Keratinocyte (primary cell): ENCODE measurements at regions not wholly inside any gene's neighbourhood (a gene's known extent, or its start where the extent isn't known, plus 50 kb on each side); places are given as distances from the start of the nearest gene placed in this dataset.

Experiments used
- DNase-seq: peaks from one replicate; pipeline ENCODE4 v3.0.0-alpha.2; 2011; ENCODE audit warnings: low read depth, missing footprints, low spot score
- FAIRE-seq: peaks from 2 replicates; lab custom pipeline; 2011; peaks lifted over from hg19 to GRCh38; lab: Jason Lieb, UNC
- H2AFZ ChIP-seq: 2 replicates; pipeline ENCODE4 v1.6.0; 2012; ENCODE audit warnings: low read length, control low read depth, inconsistent platforms; ENCODE audit not compliant: control insufficient read depth
- H3K27ac ChIP-seq: 2 replicates; pipeline ENCODE4 v1.5.1; 2011; ENCODE audit warnings: low read length; ENCODE audit not compliant: control insufficient read depth, insufficient read depth
- H3K27me3 ChIP-seq: 3 replicates; pipeline ENCODE4 v1.6.0; 2011; ENCODE audit warnings: low read length; ENCODE audit not compliant: control insufficient read depth, insufficient read depth; ENCODE audit errors: extremely low read depth
- H3K36me3 ChIP-seq, 2 experiments: 2 replicates in 1 of 2; 3 replicates in 1 of 2; pipeline ENCODE4 v1.5.1; 2011; ENCODE audit warnings: low read length in 2 of 2, mild to moderate bottlenecking in 1 of 2; ENCODE audit not compliant: control insufficient read depth in 2 of 2, insufficient read depth in 2 of 2; ENCODE audit errors: extremely low read depth in 1 of 2
- H3K4me1 ChIP-seq: 3 replicates; pipeline ENCODE4 v1.5.1; 2011; ENCODE audit warnings: low read length; ENCODE audit not compliant: control insufficient read depth, insufficient read depth; ENCODE audit errors: extremely low read depth
- H3K4me2 ChIP-seq: 3 replicates; pipeline ENCODE4 v1.6.0; 2011; ENCODE audit warnings: low read depth, low read length; ENCODE audit not compliant: control insufficient read depth, insufficient read depth; ENCODE audit errors: extremely low read depth
- H3K4me3 ChIP-seq, 3 experiments: fragments of 200-600 bp in 1 of 3; sonication (generic) in 1 of 3; 2 replicates in 2 of 3; 3 replicates in 1 of 3; pipeline ENCODE4 v1.5.1; 2011 to 2016; ENCODE audit warnings: low read length in 3 of 3, mild to moderate bottlenecking in 3 of 3, control low read depth in 2 of 3, inconsistent platforms in 1 of 3, low read depth in 1 of 3, mixed read lengths in 1 of 3, mixed run types in 1 of 3, moderate library complexity in 1 of 3; ENCODE audit not compliant: control insufficient read depth in 2 of 3, insufficient read depth in 2 of 3; ENCODE audit errors: extremely low read depth in 1 of 3
- H3K79me2 ChIP-seq: 2 replicates; pipeline ENCODE4 v1.6.0; 2012; ENCODE audit warnings: low read length; ENCODE audit not compliant: control insufficient read depth, insufficient read depth
- H3K9ac ChIP-seq: 3 replicates; pipeline ENCODE4 v1.6.0; 2011; ENCODE audit warnings: low read length; ENCODE audit not compliant: control insufficient read depth, insufficient read depth; ENCODE audit errors: extremely low read depth
- H3K9me1 ChIP-seq: 3 replicates; pipeline ENCODE4 v1.6.0; 2011; ENCODE audit warnings: low read length; ENCODE audit not compliant: control insufficient read depth, insufficient read depth; ENCODE audit errors: extremely low read depth
- H3K9me3 ChIP-seq: 2 replicates; pipeline ENCODE4 v1.5.1; 2012; ENCODE audit warnings: low read depth, low read length; ENCODE audit not compliant: control insufficient read depth
- H4K20me1 ChIP-seq: 3 replicates; pipeline ENCODE4 v1.6.0; 2011; ENCODE audit warnings: low read length; ENCODE audit not compliant: control insufficient read depth, insufficient read depth; ENCODE audit errors: extremely low read depth
- CTCF ChIP-seq, 3 experiments: IDR thresholded peaks in 1 of 3; conservative IDR thresholded peaks in 1 of 3; optimal IDR thresholded peaks in 1 of 3; 2 replicates in 2 of 3; 3 replicates in 1 of 3; pipeline versions ENCODE3 to v1.5.1; 2011; ENCODE audit warnings: low read length in 3 of 3, mild to moderate bottlenecking in 3 of 3, moderate library complexity in 2 of 3, control low read depth in 1 of 3, inconsistent platforms in 1 of 3; ENCODE audit not compliant: insufficient read depth in 2 of 3; ENCODE audit errors: extremely low read depth in 1 of 3
- EZH2 ChIP-seq: IDR thresholded peaks from one replicate; pipeline ENCODE4 v1.6.1; 2012; ENCODE audit warnings: inconsistent platforms, mild to moderate bottlenecking, low read length, moderate library complexity
- dilution Hi-C: fragments of 300-500 bp; cut with MboI; formaldehyde crosslinking; loops from one replicate; pipeline ENCODE4 v1.7.0; 2020; ENCODE audit warnings: low sequenced_read_pairs; ENCODE audit not compliant: extremely low pct_ligation_motif_present

- Histone ChIP-seq H3K9me3 (no peaks in the 10 kb centered on the region), H2AFZ (no peak overlapping the region), H4K20me1 (no peaks in the 10 kb centered on the region), H3K9me1 (no peaks in the 10 kb centered on the region), H3K79me2 (no peaks in the 10 kb centered on the region), H3K4me3 (no peak overlapping the region), H3K36me3 (no peaks in the 10 kb centered on the region), H3K27ac (peak overlapping the region; percentile 33), H3K4me1 (no peaks in the 10 kb centered on the region), H3K27me3 (no peaks in the 10 kb centered on the region), H3K9ac (no peak overlapping the region), H3K4me2 (no peak overlapping the region)
- TF ChIP-seq EZH2 (no peak), CTCF (optimal IDR thresholded peaks at IDR 0.05 in 1 of 3, IDR thresholded peaks at IDR 0.05 in 1 of 3, conservative IDR thresholded peaks at IDR 0.05 in 1 of 3; ENCODE audit: extremely low read depth in 1 of 3, insufficient read depth in 2 of 3, low read length in 3 of 3) (no peak)
- DNase-seq (no peak), FAIRE-seq (no peak)
- dilution Hi-C loops = no loop called here
These were observed 79.4 kb downstream of the CD24 start for GRCh38 chr6:106894978-106895702.

GRCh38 chr6:106892186-106892585 is 82.3 kb downstream of the CD24 start:
- peaks cover 14% of the 10 kb centered on the region for H3K4me1 ChIP-seq
- no peak overlapping the region for H3K27ac ChIP-seq
- H4K20me1 ChIP-seq = no peaks in the 10 kb centered on the region
- H3K4me2 ChIP-seq = no peak overlapping the region
- no peak overlapping the region for H3K9ac ChIP-seq
- H3K36me3 ChIP-seq = no peaks in the 10 kb centered on the region
- no peaks in the 10 kb centered on the region for H3K9me1 ChIP-seq
- FAIRE-seq (no peak), DNase-seq (no peak)
- no peak overlapping the region for H3K4me3 ChIP-seq
- H3K9me3 ChIP-seq = no peaks in the 10 kb centered on the region
- no peaks in the 10 kb centered on the region for H3K27me3 ChIP-seq
- dilution Hi-C loops = no loop called here
- TF ChIP-seq CTCF (optimal IDR thresholded peaks at IDR 0.05 in 1 of 3, IDR thresholded peaks at IDR 0.05 in 1 of 3, conservative IDR thresholded peaks at IDR 0.05 in 1 of 3; ENCODE audit: extremely low read depth in 1 of 3, insufficient read depth in 2 of 3, low read length in 3 of 3) = no peak
- no peak for TF ChIP-seq EZH2
- H2AFZ ChIP-seq = no peak overlapping the region
- H3K79me2 ChIP-seq = no peaks in the 10 kb centered on the region
